GM20431 (cell line): ENCODE measurements at regions not wholly inside any gene's neighbourhood (a gene's known extent, or its start where the extent isn't known, plus 50 kb on each side); places are given as distances from the start of the nearest gene placed in this dataset.
"Not testable (repeated sequence)": the region's sequence is repeated elsewhere in the genome, so short reads cannot be mapped to it uniquely, and the experiment has no call there.

ENCODE experiments used
- in situ Hi-C: fragments of 300-500 bp; cut with MseI, MboI; formaldehyde crosslinking; loops from one replicate; pipeline ENCODE4 v1.15.0; 2020; ENCODE audit warnings: low sequenced_read_pairs; ENCODE audit not compliant: unreplicated experiment

DNA sequence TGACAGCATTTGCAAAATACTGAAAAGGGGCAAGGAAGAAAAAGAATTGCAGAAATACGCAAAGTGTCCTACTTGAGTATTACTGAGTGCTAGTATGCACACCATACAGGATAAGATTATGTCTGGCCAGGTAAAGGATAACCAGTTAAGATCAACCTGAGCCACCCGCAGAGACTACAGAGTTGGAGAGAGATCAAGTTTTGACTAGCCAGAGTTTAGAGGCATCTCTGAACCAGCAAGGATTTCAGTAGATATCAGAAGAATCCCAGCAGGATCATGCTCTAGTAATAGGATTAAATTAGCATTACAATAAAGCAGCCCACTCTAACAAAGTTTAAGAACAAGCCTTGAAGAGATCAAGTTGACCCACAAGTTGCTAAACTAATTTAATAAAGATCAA is 232.7 kb upstream of the HSFY2 start:
- in situ Hi-C loops: no loop called here

DNA sequence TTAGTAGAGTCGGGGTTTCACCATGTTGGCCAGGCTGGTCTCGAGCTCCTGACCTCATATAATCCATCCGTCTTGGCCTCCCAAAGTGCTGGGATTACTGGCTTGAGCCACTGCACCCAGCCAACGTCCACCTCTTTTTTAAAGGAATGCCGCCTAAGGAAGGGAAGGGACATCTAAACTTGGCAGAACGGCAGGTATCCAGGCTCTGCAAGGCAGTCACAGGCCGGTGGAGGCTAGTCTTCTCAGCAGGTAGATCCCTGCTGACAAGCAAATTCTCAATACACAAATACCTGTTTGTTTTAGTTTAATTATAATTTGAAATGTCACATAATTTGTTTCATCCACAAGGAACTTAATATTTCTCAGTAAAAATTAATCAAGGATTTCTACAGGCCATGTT is 232.0 kb upstream of the HSFY2 start:
- in situ Hi-C loops: no loop called here

DNA sequence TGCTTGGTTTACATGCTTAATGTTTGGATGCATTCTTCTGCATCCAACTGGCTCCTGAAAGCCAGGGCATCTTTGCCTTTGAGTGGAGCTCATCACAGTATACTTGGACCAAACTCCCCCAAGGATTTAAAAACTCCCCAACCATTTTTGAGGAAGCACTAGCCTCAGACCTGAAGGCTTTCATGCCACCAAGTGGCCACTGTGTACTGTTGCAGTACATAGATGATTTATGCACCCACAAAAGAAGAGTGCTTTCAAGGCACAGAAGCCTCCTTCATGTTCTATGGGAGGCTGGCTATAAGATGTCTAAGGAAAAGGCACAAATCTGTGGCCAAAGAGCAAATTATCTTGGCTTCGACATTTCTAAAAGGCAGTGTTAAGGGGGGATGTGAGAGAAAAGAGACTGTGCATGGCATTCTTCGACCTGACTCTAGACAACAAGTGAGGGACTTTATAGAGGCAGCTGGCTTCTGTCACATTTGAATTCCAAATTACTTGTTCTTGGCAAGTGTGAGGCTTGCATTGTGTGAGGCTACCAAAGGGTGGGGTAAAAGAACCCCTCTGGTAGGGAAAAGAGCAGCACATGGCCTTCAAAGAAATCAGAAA is 224.2 kb upstream of the HSFY2 start:
- in situ Hi-C loops: no loop called here

DNA sequence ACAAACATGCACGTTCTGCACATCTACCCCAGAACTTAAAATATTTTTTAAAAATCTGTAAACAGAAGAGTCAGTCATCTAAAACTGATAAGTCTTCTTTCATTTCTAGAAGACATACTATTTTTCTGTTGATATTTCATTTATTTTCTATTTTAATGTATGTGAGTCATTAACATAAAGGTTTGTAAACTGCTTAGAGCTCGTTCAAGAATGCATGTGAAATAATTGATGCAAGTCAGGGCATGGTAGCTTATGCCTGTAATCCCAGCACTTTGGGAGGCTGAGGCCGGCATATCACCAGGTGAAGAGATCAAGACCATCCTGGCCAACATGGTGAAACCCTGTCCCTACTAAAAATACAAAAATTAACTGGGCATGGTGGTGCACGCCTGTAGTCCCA is 219.9 kb upstream of the HSFY2 start:
- in situ Hi-C loops: no loop called here

DNA sequence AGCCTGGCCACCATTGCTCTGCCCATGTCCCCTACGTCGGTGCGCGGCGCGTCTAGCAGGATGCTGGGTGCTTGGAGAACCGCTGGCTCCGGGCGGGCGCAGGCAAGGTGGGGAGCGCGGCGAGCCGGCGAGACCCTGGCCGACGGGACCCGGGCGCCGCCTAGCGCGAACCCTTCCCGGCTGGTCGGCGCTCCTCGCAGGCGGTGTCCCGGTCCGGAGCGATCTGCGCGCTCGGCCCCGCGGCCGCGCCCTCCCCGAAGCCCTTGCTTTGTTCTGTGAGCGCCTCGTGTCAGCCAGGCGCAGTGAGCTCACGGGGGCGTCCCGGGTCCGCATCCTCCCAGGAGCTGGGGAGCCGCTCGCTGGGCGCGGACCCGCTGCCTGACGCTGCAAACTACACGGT is 219.1 kb upstream of the HSFY2 start:
- in situ Hi-C loops: not testable (repeated sequence)

DNA sequence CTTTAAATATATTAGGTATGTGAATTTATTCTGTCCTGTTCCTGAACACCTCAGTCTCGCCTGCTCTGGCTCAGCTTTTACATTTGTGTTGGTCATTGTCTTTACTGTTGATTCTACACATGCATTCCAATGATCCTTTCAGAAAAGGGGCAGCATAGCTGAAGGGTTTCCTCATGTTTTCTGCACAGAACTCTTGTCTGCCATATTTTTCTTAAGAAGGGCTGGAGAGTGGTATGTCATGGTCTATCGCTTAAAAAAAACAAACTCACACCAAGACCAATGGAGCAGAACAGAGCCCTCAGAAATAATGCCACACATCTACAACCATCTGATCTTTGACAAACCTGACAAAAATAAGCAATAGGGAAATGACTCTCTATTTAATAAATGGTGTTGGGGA is 215.8 kb upstream of the HSFY2 start:
- in situ Hi-C loops: no loop called here

DNA sequence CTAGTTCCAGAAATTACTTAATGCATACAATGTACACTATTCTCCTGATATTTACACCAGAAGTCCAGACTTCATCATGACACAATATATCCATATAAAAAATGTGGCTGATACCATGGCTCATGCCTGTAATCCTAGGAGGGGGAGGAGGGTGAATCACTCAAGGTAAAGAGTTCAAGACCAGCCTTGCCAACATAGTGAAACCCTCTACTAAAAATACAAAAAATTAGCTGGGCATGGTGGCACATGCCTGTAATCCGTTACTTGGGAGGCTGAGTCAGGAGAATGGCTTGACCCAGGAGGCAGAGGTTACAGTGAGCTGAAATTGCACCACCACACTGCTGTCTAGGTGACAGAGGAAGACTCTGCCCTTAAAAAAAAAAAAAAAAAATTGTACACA is 192.5 kb upstream of the HSFY2 start:
- in situ Hi-C loops: no loop called here

DNA sequence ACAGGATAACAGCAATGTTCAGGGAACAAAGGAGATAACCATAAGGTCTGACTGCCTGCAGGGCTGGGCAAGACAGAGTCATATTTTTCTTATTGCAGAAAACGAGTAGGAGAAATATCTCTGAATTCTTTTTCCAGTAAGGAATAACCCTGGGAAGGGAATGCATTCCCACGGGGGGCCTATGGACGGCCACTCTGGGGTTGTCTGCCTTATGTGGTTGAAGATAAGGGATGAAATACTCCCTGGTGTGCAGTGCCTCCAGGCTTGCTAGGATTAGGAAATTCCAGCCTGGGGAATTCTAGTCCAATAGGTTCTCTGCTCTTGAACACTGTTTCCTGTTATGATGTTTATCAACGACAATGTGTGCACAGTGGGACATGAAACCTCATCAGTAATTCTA is 185.3 kb upstream of the HSFY2 start:
- in situ Hi-C loops: no loop called here

DNA sequence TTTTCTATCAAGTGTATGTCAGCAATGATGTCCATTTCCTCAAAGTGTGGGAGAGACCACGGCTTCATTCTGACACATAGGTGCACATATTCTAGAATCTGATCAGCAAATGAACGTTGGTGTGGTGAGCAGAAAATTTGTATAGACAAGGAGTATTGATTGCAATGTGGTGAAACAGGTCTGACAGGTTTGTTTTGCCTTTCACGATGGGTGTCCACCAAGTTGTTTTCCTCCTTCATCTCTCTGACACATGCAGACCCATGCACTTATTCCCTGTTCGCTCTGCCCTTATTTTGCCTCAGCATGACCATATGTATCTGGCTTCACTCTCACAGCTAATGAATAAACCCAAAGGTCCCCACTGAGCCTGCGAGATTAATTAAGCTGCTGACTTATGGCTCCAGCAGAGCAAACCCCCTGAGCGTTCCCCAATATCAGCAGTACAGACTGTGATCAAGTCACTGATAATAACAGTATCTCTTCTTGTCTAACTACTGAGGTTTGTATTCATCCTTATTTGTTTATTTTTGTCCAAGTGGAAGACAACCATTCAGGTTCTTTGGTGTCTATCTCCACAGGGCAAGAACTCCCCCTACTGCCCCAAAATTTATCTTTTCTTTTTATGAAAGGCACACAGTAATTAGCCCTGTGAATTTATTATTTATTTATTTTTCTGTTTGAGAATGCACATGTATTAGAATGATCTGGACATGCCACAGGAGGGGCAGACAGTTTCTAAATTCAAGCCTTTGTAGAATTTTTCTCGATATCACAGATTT is 178.3 kb upstream of the HSFY2 start:
- in situ Hi-C loops: no loop called here

DNA sequence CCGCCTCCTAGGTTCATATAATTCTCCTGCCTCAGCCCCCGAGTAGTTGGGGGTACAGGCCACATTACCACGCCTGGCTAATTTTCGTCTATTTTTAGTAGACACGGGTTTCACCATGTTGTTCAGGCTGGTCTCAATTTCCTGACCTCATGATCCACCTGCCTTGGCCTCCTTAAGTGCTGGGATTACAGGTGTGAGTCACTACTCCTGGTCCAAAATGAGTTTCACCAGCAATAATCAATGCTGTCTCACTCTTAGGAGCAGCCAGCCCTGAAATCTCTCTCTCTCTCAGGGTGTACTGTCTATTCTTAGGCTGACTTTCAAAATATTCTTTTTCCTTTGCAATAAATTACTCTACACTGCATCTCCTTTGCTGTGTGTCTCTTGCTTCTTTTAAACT is 177.5 kb upstream of the HSFY2 start:
- in situ Hi-C loops: no loop called here

DNA sequence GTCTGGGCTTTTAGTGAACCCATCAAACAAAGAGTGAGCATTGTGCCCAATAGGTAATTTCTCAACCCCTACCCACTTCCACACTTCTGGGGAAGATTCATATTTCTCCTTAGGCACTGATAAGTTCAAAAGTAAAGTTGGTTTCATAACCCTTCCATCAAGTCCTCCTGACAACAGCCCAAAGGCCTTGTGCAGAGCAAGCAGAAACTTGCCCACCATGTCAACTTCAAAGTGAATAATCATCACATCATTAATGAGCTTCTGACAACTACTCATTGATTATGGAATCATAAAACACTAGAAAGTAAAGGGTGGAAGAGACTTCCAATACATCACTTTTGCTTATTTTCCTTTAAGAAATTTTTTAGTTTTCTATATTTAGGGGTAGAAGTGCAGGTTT is 163.3 kb upstream of the HSFY2 start:
- in situ Hi-C loops: no loop called here

DNA sequence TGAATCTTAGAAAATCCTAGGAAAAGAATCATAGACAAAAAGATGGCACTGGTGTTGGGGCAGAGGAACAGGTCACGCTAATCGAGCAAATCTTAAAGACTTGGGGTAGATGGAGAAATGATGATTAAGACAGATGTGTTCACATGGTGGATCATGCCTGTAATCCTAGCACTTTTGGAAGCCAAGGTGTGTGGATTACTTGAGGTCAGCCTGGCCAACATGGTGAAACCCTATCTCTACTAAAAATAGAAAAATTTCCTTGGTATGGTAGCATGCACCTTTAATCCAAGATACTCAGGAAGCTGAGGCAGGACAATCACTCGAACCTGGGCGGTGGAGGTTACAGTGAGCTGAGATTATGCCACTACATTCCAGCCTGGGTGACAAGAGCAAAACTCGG is 145.7 kb upstream of the HSFY2 start:
- in situ Hi-C loops: no loop called here

DNA sequence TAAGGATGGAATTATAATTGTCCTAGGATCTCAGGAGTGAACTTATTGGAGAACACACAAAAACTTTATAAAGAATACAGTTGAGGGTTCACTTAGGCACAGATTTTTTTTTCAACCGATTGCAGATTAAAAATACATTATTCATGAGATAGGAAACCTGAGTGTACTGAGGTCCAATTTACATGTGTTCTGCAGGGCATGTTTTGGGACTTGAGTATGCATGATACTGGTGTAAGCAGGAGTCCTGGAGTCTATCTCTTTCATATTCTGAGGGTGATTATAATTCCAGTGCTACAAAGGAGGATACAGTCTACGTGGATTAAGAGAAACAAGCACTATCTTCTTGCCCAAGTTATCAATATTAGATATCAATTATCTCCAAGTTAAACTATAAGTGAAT is 139.3 kb upstream of the HSFY2 start:
- in situ Hi-C loops: no loop called here

DNA sequence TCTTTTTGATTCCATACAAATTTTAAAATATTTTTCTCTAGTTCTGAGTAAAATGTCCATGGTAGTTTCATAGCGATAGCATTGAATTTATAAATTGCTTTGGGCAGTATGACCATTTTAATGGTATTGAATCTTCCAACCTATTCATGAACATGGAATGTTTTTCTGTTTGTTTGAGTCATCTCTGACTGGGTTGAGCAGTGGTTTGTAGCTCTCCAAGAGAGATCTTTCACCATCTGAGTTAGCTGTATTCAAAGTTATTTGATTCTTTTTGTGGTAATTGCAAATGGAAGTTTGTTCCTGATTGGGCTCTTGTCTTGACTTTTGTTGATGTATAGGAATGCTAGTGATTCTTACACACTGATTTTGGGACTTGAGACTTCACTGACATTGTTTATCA is 136.3 kb upstream of the HSFY2 start:
- in situ Hi-C loops: no loop called here

DNA sequence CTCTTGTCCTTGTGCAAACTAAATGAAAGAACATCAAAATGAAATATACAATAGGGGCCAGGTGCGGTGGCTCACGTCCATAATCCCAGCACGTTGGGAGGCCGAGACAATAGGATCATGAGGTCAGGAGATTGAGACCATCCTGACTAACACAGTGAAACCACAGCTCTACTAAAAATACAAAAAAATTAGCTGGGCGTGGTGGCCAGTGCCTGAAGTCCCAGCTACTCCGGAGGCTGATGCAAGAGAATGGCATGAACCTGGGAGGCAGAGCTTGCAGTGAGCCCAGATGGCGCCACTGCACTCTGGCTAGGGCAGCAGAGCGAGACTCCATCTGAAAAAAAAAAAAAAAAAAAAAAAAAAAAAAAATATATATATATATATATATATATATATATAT is 132.7 kb upstream of the HSFY2 start:
- in situ Hi-C loops: not testable (repeated sequence)

DNA sequence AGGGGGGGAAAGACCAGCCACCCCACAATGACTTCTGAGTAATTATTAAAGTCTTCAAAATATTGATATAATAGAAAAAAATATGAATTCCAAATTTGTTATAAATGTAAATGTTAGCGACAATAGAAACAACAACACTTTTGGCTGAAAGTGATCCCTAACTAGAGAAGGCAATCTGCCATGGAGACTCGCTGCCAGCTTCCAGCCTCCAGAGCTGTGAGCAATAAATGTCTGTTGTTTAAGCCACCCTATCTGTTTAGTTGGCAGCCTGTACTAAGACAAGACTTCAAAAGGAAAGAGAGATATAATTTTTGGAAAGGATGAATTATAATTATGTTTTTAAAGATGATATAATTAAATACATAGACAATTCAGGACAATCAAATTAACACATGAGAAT is 130.8 kb upstream of the HSFY2 start:
- in situ Hi-C loops: no loop called here

DNA sequence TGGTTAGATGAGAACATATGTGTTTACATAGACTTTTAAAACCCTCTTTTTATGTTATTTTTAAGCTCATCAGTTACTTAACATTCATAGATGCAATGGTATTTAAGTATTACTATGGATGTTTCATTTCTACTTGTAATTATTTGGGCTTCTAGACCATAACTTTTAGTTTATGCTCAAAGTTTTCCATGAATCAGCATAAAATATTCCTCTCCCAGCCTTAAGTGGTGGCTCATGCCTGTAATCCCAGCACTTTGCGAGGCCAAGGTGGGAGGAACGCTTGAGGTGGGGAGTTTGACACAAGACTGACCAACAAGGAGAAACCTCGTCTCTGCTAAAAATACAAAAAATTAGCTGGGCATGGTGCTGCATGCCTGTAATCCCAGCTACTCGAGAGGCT is 118.5 kb upstream of the HSFY2 start:
- in situ Hi-C loops: no loop called here

DNA sequence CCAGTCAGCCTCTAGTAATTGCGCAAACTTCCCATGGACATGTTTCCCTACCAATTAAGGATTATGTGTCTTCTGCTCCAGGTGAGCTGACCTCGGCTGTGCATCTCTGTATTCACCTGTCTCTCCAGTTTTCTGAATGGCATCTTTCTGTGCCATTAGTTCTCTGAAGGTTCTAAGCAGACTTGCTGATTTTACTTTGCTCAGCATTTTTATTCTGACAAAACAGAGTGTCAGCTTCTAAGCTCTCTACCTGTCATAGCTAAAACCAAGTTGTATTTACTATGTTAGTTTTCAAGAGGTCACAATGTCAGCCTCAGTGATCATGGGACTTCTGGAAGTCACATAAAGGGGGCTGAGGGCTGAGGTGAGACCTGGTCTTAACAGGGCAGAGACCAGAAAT is 116.0 kb upstream of the HSFY2 start:
- in situ Hi-C loops: no loop called here

DNA sequence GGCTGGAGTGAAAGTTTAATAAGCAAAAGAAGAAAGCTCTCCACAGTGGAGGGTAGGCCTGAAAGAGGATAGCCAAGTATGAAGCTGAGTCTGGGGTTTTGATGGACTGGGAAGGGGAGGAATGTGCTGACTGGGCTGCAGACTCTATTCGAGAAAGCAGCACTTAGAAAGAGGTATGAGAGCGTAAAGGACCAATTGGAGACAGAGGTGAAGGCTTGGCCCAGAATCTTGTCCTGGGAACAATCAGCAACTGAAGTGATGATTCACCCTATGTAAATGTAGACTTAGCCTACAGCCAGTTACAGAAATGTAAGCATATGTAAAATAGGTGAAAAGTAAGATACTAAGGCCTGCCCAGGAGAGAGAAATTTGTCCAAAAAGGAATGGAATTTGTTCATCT is 111.2 kb upstream of the HSFY2 start:
- in situ Hi-C loops: no loop called here

DNA sequence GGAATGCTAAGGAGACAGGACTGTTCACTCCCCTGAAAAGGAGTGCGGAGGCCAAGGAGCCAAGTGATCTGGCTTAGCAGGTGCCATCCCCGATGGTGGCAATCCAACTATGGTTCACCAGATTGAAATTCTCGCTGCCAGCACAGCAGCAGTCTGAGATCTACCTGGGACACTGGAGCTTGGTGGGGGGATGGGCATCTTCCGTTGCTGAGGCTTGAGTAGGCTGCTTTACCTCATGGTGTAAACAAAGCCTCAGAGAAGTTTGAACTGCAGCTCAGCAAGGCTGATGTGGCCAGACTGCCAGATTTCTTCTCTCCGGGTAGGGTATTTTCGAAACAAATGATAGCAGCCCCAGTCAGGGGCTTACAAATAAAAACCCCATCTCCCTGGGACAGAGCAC is 95.6 kb upstream of the HSFY2 start:
- in situ Hi-C loops: not testable (repeated sequence)

DNA sequence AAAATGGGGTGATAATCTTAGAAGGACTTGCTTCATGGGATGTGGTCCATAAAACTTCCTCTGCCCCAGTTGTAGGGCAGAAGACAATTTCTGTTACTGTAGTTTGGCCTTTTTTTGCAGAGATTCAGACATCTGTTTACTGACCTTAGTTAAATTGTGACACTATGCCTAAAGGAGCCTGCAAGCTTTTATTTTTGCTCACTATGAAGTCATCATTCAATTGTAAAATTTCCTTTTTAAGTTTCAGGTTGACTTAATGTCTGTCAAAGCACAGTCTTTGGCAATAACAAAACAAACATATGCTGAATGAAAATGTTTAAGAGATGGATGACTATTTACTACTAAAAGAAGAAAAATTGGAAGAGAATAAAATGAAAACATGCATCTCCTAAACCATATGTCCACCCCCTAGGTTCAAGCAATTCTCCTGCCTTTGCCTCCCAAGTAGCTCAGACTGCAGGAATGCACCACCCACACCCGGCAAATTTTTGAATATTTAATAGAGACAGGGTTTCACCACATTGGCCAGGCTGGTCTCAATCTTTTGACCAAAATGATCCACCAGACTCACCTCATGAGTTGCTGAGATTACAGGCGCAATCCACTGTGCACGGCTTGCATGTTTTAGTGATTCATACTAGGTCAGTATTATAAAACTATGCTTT is 93.5 kb upstream of the HSFY2 start:
- in situ Hi-C loops: not testable (repeated sequence)

DNA sequence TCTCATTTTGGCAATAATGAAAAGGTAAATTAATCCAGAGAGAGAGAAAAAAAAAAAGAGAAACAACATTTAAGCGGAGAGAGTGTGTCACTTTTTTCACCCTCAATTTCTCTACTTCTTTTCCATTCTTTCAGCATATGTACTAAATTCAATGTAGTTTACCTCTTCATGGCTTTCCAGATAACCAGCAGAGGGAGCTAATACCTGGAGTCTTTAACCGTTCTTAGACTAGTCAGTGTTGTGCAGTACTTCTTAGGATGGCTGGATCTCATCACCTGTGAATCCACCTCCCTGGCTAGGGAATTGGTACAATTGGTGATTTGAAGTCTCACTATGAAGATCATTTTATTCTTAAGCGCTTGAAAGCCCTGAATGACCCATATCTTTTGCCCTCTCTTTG is 87.3 kb upstream of the HSFY2 start:
- in situ Hi-C loops: not testable (repeated sequence)
